ENCODE measurements at regions not wholly inside any gene's neighbourhood (a gene's known extent, or its start where the extent isn't known, plus 50 kb on each side); places are given as distances from the start of the nearest gene placed in this dataset.

DNA sequence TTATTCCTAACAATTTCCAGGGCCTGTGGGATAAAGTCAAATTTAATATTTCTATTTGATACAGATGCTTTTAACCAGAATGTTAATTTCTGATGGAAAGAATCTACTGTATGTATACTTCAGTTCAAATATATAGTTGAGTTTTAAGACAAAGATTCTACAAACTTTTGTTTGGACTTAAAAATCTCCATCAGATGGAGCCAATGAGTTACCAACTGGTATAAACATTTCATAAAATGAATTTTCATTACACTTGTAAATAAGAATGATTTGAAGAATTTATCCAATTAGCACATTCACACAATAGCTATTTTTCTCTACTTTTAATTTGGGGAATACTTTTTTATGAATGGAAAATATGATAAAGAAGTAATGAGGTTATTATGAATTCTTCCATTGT, 425.2 kb upstream of the MIS18BP1 start:
- no peak for TF ChIP-seq POLR2AphosphoS5 (IDR thresholded peaks at IDR 0.05; ENCODE audit: low read depth, low read length)
- TF ChIP-seq, protein P1, sequence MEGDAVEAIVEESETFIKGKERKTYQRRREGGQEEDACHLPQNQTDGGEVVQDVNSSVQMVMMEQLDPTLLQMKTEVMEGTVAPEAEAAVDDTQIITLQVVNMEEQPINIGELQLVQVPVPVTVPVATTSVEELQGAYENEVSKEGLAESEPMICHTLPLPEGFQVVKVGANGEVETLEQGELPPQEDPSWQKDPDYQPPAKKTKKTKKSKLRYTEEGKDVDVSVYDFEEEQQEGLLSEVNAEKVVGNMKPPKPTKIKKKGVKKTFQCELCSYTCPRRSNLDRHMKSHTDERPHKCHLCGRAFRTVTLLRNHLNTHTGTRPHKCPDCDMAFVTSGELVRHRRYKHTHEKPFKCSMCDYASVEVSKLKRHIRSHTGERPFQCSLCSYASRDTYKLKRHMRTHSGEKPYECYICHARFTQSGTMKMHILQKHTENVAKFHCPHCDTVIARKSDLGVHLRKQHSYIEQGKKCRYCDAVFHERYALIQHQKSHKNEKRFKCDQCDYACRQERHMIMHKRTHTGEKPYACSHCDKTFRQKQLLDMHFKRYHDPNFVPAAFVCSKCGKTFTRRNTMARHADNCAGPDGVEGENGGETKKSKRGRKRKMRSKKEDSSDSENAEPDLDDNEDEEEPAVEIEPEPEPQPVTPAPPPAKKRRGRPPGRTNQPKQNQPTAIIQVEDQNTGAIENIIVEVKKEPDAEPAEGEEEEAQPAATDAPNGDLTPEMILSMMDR (IDR thresholded peaks at IDR 0.05 in 2 of 3, conservative IDR thresholded peaks at IDR 0.05 in 1 of 3; ENCODE audit: borderline replicate concordance in 1 of 3, insufficient read depth in 1 of 3, low read depth in 2 of 3, low read length in 2 of 3) = no peak
- TF ChIP-seq POLR2A (IDR thresholded peaks at IDR 0.05; ENCODE audit: borderline replicate concordance, extremely low read depth, insufficient read depth, insufficient read length) = no peak
- no peak for TF ChIP-seq EZH2phosphoT487 (IDR thresholded peaks at IDR 0.05; ENCODE audit: borderline replicate concordance)
- TF ChIP-seq ZNF274 (IDR thresholded peaks at IDR 0.05; ENCODE audit: low read depth, low read length) = no peak
